PC-3 (cell line): ENCODE measurements at regions not wholly inside any gene's neighbourhood (a gene's known extent, or its start where the extent isn't known, plus 50 kb on each side); places are given as distances from the start of the nearest gene placed in this dataset.

Experiments used
- CTCF ChIP-seq: fragments of 300-600 bp; sonication (generic); conservative IDR thresholded peaks from 2 replicates; pipeline ENCODE4 v1.5.1; 2017; ENCODE audit warnings: antibody characterized with exemption, low read depth, mild to moderate bottlenecking, low read length
- EZH2 ChIP-seq: fragments of 300-600 bp; sonication (generic); IDR thresholded peaks from one replicate; pipeline ENCODE4 v1.6.1; 2017; ENCODE audit warnings: antibody characterized with exemption, mild to moderate bottlenecking, low read length; ENCODE audit not compliant: unreplicated experiment
- EZH2phosphoT487 ChIP-seq: fragments of 300-600 bp; sonication (generic); IDR thresholded peaks from 2 replicates; pipeline ENCODE4 v1.6.1; 2018; ENCODE audit warnings: mild to moderate bottlenecking, antibody characterized with exemption, low read length, borderline replicate concordance

GRCh38 chr9:75639971-75640610 is 250.4 kb upstream of the PCSK5 start:
- no peak for TF ChIP-seq CTCF
- no peak for TF ChIP-seq EZH2
- TF ChIP-seq EZH2phosphoT487, result no peak
